ENCODE measurements at regions not wholly inside any gene's neighbourhood (a gene's known extent, or its start where the extent isn't known, plus 50 kb on each side); places are given as distances from the start of the nearest gene placed in this dataset.

DNA sequence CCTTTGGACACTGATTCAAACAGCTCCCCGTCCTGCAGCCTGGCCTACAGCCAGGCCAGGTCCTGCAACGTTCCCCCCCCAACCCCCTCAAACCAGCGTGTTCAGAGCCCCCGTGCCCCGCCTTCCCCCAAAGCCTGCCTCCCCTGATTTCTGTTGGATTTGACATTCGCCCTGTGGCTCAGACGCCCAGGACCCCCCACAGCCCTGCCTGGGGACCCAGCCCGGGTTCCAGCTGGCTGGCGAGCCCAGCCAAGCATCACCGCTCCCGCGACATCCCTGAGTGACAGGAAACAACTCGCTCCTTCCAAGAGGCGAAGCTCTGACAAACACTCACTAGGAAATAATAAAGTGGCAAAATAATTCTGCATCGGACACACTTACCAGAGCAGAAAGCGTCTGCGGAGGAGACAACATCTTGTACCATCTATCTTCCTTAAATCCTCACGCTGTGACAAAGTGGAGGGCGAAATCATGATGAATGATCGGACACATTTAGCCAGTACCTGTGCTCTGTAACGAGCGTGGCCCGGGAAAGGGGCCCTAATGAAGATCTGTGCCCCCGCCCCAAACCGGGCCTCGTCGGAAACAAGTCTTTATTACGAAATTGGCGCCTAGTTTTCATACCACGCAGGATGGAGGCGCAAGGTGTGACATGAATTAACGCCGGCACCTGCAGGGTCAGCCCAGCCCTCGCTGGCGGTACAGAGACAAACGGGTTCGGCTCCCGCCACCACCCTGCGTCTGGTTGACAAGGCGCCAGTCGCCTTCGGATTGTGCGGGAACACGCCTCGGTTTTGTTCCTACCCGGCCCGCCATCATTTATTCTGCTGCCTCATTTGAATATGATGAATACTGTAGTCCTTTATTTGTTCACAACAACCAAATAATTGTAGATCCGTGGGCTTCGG lies 91.0 kb upstream of the MVB12B start:
- TF ChIP-seq SIN3A (IDR thresholded peaks at IDR 0.05; ENCODE audit: borderline replicate concordance, insufficient read depth, low read length) (no peak), POLR2AphosphoS5 (IDR thresholded peaks at IDR 0.05; ENCODE audit: low read depth, low read length) (no peak), TAF1 (IDR thresholded peaks at IDR 0.05; ENCODE audit: borderline replicate concordance, insufficient read depth, low read length) (no peak), FOXP2 (optimal IDR thresholded peaks at IDR 0.05; ENCODE audit: borderline replicate concordance, extremely low read depth, extremely low read length, insufficient read depth) (no peak)
- TF ChIP-seq, protein P1, sequence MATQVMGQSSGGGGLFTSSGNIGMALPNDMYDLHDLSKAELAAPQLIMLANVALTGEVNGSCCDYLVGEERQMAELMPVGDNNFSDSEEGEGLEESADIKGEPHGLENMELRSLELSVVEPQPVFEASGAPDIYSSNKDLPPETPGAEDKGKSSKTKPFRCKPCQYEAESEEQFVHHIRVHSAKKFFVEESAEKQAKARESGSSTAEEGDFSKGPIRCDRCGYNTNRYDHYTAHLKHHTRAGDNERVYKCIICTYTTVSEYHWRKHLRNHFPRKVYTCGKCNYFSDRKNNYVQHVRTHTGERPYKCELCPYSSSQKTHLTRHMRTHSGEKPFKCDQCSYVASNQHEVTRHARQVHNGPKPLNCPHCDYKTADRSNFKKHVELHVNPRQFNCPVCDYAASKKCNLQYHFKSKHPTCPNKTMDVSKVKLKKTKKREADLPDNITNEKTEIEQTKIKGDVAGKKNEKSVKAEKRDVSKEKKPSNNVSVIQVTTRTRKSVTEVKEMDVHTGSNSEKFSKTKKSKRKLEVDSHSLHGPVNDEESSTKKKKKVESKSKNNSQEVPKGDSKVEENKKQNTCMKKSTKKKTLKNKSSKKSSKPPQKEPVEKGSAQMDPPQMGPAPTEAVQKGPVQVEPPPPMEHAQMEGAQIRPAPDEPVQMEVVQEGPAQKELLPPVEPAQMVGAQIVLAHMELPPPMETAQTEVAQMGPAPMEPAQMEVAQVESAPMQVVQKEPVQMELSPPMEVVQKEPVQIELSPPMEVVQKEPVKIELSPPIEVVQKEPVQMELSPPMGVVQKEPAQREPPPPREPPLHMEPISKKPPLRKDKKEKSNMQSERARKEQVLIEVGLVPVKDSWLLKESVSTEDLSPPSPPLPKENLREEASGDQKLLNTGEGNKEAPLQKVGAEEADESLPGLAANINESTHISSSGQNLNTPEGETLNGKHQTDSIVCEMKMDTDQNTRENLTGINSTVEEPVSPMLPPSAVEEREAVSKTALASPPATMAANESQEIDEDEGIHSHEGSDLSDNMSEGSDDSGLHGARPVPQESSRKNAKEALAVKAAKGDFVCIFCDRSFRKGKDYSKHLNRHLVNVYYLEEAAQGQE (IDR thresholded peaks at IDR 0.05; ENCODE audit: insufficient read depth in 1 of 2, low read depth in 2 of 2, low read length in 2 of 2): no peak

DNA sequence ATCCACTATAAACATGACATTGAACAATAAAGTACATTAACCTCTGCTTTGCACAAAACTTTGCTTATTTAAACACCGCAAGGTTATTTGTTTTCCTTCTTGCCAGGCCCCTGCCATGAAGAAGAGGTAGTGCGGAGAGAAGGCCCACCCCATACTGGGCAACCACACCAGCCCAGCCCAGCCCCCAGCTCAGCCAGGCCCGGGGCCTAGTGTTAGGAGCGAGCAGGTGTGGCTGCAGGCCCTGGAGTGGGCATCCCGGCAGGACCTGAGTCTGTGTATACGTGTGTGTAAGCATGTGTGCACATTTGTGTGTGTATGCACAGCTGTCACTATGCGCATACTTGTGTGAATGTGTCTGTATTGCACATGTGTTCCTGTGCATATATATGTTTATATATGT lies 90.4 kb upstream of the MVB12B start:
- TF ChIP-seq SIN3A (IDR thresholded peaks at IDR 0.05; ENCODE audit: borderline replicate concordance, insufficient read depth, low read length) (no peak), TAF1 (IDR thresholded peaks at IDR 0.05; ENCODE audit: borderline replicate concordance, insufficient read depth, low read length) (no peak), FOXP2 (optimal IDR thresholded peaks at IDR 0.05; ENCODE audit: borderline replicate concordance, extremely low read depth, extremely low read length, insufficient read depth) (no peak), POLR2AphosphoS5 (IDR thresholded peaks at IDR 0.05; ENCODE audit: low read depth, low read length) (no peak)
- TF ChIP-seq, protein P1 (IDR thresholded peaks at IDR 0.05; ENCODE audit: insufficient read depth in 1 of 2, low read depth in 2 of 2, low read length in 2 of 2): no peak

DNA sequence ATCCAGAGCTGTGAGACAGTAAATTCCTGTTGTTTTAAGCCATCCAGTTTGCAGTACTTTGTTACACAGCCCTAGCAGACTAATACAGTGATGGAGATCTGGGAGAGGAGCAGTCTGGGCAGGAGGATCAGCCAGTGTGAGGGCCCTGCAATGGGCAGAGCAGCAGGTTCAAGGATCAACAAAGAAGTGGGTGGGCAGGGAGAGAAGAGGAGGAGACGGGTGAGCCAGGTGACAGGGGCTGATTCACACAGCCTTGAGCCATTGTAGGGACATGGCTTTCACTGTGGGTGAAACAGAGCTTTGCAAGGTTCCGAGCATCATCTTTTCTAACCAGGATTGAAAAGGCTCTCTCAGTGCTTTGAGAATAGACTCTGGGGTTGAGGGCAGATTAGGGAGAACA lies 88.2 kb upstream of the MVB12B start:
- TF ChIP-seq POLR2AphosphoS5 (IDR thresholded peaks at IDR 0.05; ENCODE audit: low read depth, low read length): no peak
- no peak for TF ChIP-seq SIN3A (IDR thresholded peaks at IDR 0.05; ENCODE audit: borderline replicate concordance, insufficient read depth, low read length)
- TF ChIP-seq FOXP2 (optimal IDR thresholded peaks at IDR 0.05; ENCODE audit: borderline replicate concordance, extremely low read depth, extremely low read length, insufficient read depth): no peak
- no peak for TF ChIP-seq TAF1 (IDR thresholded peaks at IDR 0.05; ENCODE audit: borderline replicate concordance, insufficient read depth, low read length)
- TF ChIP-seq, protein P1 (IDR thresholded peaks at IDR 0.05; ENCODE audit: insufficient read depth in 1 of 2, low read depth in 2 of 2, low read length in 2 of 2): no peak

DNA sequence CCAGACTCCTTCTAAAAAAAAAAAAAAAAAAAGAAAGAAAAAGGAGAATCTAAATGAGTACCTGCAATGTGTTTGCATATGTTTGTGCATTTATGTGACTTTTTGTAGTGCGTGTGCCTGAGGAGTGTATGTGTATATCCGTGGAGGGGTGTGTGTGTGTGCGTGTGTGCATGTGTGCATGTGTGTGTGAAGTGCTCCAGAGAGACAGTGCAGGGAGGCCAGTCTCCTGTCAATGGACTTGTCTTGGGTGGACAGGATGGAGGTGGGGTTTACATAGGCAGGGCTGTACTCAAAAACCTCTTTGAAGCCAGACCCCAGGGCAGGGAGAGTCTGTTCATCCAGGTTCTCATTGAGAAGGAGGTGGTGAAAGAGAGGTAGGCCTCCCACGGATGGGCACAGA lies 87.1 kb upstream of the MVB12B start:
- TF ChIP-seq FOXP2 (optimal IDR thresholded peaks at IDR 0.05; ENCODE audit: borderline replicate concordance, extremely low read depth, extremely low read length, insufficient read depth) (no peak), SIN3A (IDR thresholded peaks at IDR 0.05; ENCODE audit: borderline replicate concordance, insufficient read depth, low read length) (no peak), TAF1 (IDR thresholded peaks at IDR 0.05; ENCODE audit: borderline replicate concordance, insufficient read depth, low read length) (no peak), POLR2AphosphoS5 (IDR thresholded peaks at IDR 0.05; ENCODE audit: low read depth, low read length) (no peak)
- TF ChIP-seq, protein P1 (IDR thresholded peaks at IDR 0.05; ENCODE audit: insufficient read depth in 1 of 2, low read depth in 2 of 2, low read length in 2 of 2): no peak

Measured in PFSK-1 (cell line).